Stimulated activated CD4-positive, alpha-beta T cell treated with anti-CD3 and anti-CD28 coated beads, Interleukin-1b, Interleukin-23, amount 100 ng/mL, for 4 hours (primary cell): ENCODE measurements at regions not wholly inside any gene's neighbourhood (a gene's known extent, or its start where the extent isn't known, plus 50 kb on each side); places are given as distances from the start of the nearest gene placed in this dataset.
"Not testable (repeated sequence)": the region's sequence is repeated elsewhere in the genome, so short reads cannot be mapped to it uniquely, and the experiment has no call there.

Source experiments
- DNase-seq, 2 donors: peaks; one replicate each; pipeline ENCODE4 v3.0.0-alpha.2; 2020; ENCODE audit warnings: low read depth in 2 of 2

- DNase-seq, result no peak
Measured at GRCh38 chr6:72533606-72534005, 88.3 kb upstream of the KCNQ5 start.

- no peak for DNase-seq
Measured at GRCh38 chr6:72534236-72534635, 87.6 kb upstream of the KCNQ5 start.

DNA sequence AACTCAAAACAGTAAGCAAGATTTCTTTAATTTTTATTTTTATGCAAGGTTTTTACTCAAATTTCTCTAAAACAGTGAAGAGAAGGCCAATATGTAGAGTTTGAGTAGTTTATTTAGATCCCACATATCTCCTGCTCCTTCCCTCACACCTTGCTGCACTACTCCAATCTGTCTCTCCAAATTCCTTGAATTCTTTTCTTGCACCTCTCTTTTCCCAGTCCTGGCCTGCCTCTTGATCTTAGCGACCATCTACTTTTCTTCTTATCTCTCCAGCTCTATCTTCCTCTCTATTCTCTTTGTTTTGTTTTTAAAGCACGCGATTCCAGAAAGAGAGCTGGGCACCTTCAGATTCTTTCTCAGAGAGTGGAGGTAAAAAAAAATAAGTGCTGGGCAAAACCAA lies 86.7 kb upstream of the KCNQ5 start:
- DNase-seq, result no peak

GRCh38 chr6:72547020-72547419 lies 74.8 kb upstream of the KCNQ5 start:
- DNase-seq, result no peak

- no peak for DNase-seq
Measured at GRCh38 chr6:72551470-72551869, 70.4 kb upstream of the KCNQ5 start.

- no peak for DNase-seq
Measured at GRCh38 chr6:72552938-72553337, 68.9 kb upstream of the KCNQ5 start.

GRCh38 chr6:72553531-72554511 lies 68.0 kb upstream of the KCNQ5 start:
- no peak for DNase-seq

DNA sequence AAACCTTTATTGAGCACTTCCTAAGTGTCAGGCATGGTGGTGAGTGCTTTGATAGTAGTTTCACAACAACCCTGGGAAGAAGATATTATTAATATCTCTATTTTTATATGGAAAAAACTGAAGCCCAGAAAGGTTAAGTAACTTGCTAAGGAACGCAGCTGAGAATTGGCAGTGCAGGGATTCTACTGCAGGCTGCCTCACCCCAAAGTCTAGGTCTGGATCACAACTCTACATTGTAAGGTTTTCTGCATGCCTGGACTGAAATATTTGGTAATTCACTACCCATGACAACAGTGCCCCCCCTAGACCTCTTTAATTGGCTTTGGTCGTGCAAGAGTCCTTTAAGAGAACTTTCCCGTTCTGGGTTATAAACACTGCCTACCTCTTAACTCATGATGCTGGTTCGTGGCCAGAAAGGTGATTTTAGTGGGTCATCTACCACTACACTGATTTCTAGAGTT lies 67.1 kb upstream of the KCNQ5 start:
- DNase-seq, result no peak

- DNase-seq, result no peak
Measured at GRCh38 chr6:72559067-72559466, 62.8 kb upstream of the KCNQ5 start.

DNA sequence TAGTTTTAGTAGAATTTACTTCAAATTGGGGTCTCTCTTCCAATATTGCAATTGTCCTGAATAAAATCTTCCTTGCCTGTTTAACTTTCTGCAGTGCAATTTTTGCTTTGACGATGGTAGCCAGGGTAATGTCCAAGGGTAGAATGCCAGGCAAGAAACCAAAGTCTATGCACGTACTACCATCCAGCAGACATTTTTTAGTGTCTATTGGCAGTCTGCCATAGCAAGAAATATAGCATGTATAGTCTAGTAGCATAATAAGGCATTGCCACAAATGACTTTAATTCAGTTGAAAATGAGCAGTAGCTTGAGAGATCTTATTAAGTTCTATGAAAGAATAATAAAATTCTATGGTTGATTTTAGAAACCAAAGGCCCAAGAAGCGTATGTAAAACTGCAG lies 62.3 kb upstream of the KCNQ5 start:
- DNase-seq, result no peak

DNA sequence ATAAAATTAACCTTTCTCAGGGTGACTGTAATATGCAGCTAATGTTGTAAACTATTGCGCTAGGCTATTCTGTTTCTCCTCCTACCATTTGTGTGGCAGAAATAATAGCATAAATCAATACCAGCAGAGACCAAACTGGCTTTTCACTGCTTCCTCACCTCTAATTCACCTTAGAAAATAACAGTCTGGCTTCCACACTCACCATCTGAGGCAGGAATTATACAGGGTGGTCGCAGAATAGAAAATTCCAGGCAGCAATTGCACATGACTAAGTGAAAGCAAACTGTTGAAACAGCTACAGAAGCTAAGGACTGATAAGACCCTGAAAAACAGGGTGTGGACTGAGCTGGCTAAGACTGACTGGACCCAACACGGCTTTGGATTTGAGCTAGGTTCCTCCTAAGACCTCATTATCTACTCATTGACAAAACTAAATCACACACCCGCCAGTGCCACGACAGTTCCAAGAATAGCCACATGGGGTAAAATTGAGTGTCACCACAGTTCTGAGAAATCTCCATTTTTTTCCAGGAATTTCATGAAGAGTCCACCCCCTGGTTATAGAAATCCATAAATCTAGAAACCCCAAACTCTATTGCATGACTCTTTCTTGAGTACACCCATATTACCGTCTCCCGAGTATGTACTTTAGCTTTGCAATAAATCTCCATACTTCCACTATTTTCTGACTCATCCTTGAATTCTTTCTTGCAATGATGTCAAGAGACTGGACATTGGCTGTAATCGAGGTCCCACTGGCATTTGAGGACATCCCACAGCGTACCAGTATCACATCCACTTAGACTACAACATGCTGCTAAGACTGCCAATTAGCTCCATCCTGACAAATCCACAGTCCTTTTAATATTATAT lies 60.9 kb upstream of the KCNQ5 start:
- DNase-seq, result no peak

DNA sequence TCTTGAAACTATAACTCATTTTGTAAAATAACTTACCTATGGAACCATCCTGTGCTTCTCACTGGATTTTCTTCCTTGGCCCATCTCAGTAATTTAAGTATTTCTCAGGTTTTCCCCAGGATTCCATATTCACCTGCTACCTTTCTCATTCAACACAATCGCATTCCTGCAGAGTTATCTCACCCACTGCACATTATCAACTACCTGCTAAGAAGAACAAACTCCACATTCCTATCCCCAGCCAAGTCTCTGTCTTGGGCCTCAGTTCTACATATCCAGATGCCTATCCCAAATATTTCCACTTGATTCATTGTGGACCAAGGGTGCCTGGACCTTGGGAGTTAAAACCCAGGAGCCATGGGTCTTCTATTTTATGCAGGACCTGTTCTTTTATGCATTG lies 60.2 kb upstream of the KCNQ5 start:
- no peak for DNase-seq

DNA sequence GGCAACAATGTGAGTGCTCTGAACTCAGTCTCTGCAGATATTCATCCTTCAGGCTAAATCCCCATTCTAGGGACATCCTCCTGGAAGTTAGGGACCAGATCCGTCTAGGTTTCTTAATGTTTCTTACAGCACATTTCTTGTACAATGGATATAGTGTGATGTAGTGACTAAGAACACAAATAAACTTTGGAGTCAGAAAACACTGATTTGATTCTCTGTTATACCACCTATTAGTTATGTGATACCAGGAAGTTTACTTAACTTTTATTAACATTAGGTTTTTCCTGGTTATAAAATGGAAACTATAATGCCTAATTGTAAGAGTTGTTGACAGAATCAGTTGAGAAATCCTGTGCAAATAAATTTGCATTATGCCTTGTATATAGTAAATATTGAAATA lies 57.6 kb upstream of the KCNQ5 start:
- no peak for DNase-seq

DNA sequence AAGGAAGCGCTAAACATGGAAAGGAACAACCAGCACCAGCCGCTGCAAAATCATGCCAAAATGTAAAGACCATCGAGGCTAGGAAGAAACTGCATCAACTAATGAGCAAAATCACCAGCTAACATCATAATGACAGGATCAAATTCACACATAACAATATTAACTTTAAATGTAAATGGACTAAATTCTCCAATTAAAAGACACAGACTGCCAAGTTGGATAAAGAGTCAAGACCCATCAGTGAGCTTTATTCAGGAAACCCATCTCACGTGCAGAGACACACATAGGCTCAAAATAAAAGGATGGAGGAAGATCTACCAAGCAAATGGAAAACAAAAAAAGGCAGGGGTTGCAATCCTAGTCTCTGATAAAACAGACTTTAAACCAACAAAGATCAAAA lies 49.9 kb upstream of the KCNQ5 start:
- not testable (repeated sequence) for DNase-seq
